GM21825 (cell line): ENCODE measurements at regions not wholly inside any gene's neighbourhood (a gene's known extent, or its start where the extent isn't known, plus 50 kb on each side); places are given as distances from the start of the nearest gene placed in this dataset.

Experiments
- ATAC-seq: cut with Tn5 transposase; IDR thresholded peaks from one replicate; pipeline ENCODE4 v1.9.1; 2021; ENCODE audit warnings: mild to moderate bottlenecking, moderate library complexity; ENCODE audit not compliant: unreplicated experiment

DNA sequence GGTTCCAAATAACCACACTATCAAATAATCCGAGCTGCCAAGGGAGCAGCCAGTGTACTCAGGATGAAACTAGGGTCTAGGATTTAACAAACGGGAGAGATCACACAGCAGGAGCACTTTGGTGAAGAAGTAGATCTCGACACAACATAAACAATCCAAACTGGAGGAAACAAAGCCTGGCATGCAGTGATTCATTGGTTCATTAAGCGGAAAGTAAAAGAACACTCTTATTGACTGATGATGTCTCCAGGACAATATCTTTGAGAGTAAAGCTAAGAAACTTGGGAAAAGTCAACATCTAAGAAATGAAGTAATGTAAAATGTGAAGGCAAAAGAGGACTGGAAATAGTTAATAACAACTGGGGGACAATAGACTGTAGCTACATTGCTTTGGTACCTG, 1478.3 kb upstream of the CDH9 start:
- no peak for ATAC-seq

DNA sequence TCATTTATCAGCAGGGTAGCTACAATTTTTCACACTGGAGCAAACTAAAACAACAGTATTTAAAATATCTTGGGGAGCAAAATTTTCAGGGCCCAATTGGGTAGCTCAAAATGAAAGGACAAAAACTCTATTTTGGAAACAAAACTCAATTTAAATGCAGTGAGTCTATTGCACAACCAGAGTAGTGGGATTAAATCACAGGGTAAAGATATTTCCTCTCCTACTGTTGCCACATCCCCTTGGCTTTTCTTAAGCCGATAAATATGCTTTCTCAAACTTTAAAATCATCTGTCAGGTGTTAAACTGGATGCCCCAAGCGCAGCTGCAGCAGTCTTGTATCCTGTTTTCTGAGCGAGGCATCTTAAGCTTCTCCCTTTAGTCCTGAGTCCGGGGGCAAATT, 1474.3 kb upstream of the CDH9 start:
- no peak for ATAC-seq

DNA sequence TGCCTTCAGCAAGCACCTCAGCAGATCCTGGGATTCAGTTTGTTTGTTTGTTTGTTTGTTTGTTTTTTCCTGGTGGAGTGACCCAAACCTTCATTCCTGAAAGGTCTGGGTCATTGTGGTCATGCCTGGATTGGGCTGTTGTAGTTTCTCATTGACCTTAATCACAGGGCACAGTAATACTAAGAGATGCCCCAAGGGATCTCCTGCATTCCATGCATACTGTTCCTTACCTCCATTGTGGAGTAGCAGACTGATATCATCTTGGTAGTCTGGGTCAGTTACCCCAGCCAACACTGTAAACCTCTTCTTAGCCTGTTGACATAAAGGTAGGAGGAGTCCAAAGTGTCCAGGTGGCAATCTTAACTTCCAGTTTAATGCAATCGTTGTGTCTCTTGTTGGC, 1466.7 kb upstream of the CDH9 start:
- no peak for ATAC-seq

DNA sequence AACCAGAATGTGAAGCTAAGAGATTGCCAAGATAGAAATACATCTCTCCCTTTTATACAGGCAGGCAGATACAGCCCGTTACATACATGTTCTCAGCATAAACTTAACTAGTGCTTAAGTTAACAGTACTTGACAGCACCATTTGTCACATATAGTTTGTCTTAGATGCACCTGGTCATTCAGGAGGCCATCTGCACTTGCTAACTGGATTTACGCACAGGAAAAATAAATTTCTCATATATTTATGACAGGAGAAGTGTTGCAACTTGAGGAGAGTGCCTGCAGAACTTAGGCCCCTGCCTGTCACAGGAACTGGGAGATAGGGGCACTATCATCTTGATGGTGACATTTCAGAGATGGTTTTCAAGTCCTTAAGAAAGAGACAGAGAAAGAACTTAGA, 1462.1 kb upstream of the CDH9 start:
- no peak for ATAC-seq

DNA sequence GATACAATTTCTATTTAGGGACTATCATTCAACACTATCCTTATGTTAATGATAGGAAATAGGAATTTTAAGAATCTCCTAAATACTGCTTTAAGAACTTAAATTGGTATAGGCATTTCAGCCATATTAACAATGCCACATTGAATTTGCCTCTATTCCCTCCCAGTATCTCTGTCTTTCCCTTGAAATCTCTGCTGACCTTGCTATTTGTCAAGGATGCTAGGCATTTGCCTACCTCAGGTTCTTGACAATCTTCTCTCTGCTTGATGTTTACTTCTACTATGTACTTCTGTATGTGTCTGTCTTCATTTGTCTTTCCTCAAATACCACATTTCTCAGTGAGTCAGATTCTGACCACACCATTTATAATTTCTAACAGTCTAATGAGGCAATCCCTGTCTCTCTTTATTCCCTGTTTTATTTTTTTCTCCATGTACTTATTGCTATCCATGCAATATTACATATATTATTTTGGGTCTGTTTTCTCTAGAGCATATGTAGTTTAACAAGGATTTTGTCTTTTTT, 1461.4 kb upstream of the CDH9 start:
- no peak for ATAC-seq

DNA sequence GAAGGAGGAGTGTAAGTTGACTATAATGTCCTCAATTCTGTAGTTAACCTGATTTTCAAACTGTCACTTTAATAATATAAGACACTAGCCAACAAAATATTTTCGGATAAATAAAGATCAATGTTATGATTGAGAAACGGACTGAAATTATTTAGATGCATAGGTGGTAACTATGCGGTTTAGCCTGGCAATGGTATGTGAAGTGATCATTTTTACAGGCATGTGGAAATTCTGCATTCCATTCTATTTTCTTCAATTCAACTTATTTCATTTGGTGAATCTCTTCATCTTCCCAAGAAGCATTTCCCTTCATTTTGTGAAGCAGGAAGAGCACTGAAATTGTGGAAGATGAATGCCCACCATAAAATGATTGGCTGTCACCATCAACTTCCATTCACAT, 1457.5 kb upstream of the CDH9 start:
- no peak for ATAC-seq

DNA sequence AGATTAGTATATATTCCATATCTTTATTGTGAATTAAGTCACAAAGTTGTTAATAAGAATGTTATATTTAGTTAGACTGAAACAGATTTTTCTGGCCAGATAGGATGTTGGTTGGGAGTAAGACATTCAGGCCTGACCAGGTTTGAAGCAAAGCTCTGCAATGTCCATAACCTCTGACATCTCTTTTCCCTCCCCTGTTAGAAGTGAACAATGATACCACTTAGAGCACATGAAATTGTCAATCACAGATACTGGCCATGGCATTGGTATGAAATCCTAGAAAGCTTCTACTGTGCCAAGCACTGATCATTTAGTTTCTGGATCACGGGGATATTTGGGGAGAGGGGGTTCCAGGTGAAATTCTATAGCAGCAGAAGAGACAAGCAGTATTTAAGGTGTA, 1455.1 kb upstream of the CDH9 start:
- no peak for ATAC-seq

DNA sequence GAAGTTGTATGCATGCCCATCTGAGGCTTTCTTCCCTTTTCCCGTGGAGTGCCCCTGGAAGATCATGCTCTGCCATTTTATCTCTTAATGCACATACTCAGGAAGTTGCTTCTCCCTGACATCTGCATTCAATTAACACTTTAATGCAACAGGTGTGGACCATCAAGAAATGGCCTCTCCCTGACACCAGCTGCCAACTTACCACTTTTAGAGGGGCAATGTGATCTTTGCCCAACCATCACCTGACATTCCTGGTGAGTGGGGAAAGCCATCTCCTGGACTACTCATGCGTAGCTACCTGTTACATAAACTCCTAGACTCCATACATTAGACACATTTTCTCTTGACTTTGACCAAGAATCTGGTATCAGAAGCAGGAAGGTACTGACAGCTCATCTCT, 1450.4 kb upstream of the CDH9 start:
- no peak for ATAC-seq

DNA sequence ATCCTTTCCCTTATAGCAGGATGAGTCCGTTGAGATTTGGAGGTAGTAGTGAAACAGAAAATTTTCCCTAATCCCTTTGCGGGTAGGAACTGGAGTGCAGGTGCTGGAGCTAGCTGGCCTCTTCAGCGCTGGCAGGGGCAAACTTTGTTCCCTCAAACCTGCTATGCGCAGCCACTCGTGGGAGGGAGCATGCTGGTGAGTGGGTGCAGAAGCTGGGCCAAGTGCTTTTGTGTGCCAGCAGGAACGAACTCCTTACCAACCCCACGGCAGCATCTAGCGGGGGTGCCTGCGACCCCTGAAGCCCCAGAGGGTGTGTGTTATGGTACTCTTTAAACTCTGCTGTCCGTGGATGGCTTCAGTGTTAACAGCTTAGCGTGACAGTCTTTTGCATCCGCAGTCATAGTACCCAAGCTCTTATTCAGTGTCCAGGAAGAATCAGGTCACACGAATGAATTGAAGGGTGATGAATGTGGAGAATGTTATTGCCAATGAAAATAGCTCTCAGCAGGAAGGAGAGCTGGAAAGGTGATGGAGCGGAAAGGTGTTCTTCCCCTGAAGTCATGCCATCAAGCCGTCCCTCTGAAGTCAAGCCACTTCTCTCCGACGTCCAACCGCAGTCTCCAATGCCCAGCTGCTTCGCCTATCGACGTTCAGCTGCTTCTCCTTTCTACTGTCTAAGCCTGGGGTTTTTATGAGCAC, 1445.1 kb upstream of the CDH9 start:
- no peak for ATAC-seq

DNA sequence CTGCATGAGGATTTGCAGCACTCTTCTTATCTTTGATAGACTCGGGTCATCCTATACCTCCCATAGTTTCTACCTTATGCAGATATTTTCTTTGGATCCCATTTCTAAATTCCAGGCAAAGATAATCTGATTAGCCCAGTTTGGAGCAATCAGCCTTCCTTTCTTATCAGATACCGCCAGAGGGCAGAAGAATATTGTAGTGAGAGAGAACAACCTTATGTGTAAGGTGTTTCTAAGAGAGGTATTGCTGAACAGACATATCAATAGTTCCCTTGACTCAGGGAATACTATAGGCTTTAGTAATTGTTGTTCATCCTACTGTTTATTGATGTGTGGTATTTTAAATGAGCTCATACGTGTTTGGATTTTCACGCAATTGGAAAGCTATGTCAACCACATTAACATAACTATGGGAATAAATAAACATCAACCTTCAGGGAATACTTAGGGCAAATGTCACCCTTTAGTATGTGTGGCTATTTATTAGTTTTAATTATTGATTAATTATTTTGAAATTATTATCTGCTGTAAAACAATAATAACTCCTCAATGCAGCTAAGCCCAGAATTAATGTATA, 1435.2 kb upstream of the CDH9 start:
- no peak for ATAC-seq

DNA sequence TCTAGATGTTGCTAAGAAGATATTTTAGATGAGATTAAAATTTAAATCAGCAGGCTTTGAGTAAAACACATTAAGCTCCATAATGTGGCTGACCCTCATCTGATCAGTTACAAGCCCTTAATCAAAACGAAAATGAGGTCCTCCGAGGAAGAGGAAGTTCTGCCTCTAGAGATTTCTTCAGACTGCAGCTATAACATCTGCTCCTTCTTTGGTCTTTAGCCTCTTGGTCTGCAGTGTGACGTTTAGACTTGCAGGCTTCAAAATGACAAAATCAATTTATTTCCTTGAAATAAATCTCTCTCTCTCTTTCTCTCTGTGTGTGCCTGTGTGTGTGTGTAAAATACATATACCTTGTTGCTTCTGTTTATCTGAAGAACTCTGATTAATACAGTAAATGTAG, 1429.8 kb upstream of the CDH9 start:
- ATAC-seq, result no peak

DNA sequence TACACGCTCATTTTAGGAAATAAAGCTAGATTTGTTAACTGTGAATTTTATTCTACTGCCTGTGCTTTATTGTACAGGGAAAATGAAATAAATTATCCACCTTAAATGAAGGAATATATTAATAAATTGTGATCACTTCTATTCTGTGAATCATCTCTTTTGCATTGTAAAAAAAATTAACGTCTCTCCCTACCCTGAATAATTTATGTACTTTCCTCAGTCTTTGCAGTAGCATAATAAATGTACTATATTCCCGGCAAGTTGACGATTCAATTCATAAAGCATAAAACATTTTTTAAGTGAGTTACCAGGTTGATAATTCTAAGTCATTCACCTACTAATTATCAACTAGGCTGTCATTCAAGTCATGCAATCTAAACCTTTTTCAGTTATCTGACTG, 1425.3 kb upstream of the CDH9 start:
- ATAC-seq, result no peak

DNA sequence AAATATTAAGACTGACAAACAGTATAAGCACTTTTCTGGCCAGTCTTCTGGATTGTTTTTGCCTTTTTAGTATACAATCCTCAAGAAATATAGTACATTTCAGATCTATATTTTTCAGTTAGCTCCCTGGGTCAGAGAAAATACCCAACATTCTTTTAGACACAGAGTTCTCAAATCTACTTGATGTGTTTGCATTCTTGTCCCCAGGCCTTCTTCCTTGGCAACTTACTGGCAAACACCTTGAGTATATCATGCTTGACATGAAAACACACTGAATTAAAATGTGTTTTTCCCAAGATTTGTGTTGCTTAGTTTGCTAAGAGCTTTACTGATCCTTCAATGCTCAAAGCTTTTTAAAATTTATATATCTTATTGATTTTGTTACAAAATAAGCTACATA, 1413.1 kb upstream of the CDH9 start:
- ATAC-seq, result no peak

DNA sequence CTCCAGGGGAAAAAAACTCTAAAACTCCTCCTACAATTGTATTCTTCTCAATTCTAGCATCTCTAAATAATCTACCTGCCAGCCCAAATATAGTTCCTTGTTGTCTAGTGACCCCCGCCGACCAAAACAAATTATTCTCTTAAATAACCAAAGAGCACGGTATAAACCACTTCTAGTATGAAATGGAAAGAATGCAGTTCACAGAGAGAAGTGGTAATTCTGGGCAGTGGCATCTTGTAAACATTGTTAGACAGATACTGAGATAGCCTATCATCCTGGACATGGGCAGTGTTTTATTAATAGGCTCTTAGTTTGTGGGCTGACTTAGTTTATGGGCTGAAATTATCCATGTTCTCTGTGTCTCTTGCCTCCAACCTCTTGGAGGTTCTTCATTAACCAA, 1412.6 kb upstream of the CDH9 start:
- ATAC-seq, result no peak

DNA sequence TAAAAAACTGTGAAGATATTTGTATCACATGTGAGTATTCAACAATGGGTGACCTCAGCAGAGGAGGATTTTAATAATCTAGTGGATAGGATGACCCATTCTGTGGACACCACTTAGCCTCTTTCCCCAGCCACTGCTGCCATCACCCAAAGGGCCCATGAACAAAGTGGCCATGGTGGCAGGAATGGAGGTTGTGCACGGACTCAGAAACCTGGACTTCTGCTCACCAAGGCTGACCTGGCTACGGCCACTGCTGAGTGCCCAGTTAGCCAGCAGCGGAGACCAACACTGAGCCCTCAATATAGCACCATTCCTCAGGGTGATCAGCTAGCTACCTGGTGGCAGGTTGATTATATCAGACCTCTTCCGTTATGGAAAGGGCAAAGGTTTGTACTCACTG, 1410.4 kb upstream of the CDH9 start:
- no peak for ATAC-seq

DNA sequence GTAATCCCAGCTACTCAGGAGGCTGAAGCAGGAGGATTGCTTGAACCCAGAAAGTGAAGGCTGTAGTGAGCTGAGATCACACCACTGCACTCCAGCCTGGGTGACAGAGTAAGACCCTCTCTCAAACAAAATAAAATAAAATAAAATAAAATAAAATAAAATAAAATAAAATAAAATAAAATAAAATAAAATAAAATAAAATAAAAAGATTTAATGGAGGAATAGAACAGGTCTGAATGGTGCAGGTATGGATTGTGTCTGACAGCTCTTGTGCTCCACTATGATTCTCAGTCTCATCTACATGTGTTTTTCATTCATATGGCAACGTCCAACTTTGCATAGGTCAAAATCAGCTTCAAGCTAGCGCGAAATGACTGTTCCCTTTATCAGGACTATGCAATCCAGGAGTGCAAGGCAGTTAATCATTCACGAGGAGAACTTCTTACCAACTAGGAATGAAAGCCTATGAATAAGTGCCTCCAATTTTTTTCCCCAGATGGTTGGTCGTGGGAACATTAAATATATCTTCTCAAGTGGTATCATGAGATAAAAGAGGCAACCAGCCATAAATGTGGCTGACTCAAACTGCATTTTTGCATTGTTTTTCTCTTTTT, 1392.3 kb upstream of the CDH9 start:
- ATAC-seq, result no peak

DNA sequence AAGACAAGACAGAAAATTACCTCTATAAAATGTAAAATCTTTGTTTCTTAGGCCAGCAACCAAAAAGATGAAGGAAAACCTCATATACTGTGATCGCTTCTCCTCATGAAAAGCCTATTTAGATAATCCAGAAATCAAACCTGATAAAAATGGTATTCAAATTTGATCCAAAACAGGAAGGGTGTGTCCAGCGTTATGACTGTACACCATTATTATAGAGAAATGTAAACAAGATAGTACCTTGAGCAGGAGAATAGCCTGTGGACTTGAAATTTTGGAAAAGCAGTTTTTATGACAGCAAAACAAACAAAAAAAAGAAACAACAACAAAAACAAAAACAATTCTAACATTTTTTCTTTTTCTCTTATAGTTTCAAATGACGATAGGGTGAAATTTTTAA, 1382.8 kb upstream of the CDH9 start:
- no peak for ATAC-seq

DNA sequence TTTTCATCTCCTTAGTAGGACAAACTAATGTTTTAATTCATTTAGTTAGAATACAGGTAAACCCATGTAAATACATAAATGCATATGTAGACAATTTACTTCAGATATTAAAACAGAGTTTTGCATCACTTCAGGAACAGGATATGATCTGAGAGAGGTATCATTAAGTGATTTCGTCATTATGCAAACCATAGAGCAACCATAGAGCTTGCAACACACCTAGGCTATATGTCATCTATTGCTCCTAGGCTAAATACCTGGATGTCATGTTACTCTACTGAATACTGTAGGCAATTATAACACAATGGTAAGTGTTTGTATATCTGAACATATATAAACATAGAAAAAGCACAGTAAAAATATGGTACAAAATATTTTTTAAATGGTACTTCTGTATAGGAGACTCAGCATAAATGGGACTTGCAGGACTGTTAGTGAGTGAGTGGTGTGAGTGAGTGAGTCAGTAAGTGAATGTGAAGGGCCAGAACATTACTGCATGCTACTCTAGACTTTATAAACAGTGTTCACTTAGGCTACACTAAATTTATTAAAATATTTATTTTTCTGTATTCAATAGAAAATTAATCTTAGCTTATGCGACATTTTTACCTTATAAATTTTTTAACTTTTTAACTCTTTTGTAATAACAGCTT, 1377.5 kb upstream of the CDH9 start:
- no peak for ATAC-seq

DNA sequence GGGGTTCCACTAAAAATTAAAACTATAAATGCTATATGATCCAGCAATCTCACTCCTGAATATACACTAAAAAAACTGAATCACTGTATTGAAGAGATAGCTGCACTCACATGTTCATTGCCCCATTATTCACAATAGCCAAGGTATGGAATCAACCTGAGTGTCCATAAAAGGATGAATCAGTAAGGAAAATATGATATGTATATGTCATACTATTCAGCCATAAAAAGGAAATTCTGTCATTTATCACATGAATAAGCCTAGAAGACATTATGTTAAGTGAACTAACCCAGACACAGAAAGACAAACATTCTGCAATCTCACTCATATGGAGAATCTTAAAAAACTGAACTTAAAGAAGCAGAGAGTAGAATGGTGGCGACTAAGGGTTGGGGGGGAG, 1376.2 kb upstream of the CDH9 start:
- ATAC-seq, result no peak

DNA sequence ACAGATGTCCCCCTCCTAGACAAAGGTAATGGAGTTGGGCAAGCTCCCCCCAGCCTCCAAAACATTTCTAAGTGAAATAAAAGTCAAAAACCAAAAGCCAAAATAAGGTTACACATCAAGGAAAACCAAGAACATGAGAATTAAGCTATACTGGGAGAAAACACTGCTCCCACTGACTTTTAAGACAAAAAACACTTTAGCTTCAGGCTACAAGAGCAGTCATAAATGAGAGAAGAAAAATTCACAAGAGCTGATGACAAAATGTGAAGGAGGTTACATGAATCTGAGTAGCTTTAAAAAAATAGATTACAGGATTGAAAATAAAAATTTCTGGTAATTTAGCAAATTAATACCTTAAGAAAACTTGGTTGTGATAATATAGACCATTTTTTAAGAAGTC, 1370.3 kb upstream of the CDH9 start:
- no peak for ATAC-seq

DNA sequence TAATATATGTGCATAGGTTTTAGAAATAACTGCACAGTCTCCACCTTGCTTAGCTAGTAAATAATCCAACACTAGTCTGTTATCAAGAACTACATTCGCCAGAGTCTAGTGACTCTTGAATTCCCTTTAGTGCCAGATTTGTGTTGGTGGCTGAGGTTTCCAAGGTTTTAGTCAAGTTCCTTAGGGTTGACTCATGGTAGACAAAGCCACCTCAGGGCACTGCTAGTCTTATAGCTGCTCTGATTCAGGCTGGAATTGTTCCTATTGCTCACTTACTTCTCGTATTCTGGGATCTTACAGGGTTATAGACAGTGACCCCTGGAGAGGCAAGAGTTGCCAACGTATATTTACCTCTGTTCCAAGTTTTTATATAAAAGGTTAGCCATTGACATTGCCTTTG, 1369.8 kb upstream of the CDH9 start:
- ATAC-seq, result no peak
